GM12892 (cell line): ENCODE measurements at regions not wholly inside any gene's neighbourhood (a gene's known extent, or its start where the extent isn't known, plus 50 kb on each side); places are given as distances from the start of the nearest gene placed in this dataset.
"Not testable (repeated sequence)": the region's sequence is repeated elsewhere in the genome, so short reads cannot be mapped to it uniquely, and the experiment has no call there.

Experiments
- DNase-seq: peaks from one replicate; pipeline ENCODE4 v3.0.0; 2011; ENCODE audit not compliant: insufficient read length
- FAIRE-seq: peaks from 2 replicates; lab custom pipeline; 2011; peaks lifted over from hg19 to GRCh38; lab: Jason Lieb, UNC
- POLR2A ChIP-seq: IDR thresholded peaks from 2 replicates; pipeline ENCODE4 v1.6.1; 2011; ENCODE audit warnings: low read depth, low read length, control low read depth
- POLR2AphosphoS5 ChIP-seq: IDR thresholded peaks from 2 replicates; pipeline ENCODE4 v1.6.1; 2011; ENCODE audit warnings: low read depth, low read length, control low read depth
- TAF1 ChIP-seq: IDR thresholded peaks from 2 replicates; pipeline ENCODE4 v1.6.1; 2011; ENCODE audit warnings: low read depth, mild to moderate bottlenecking, control low read depth, low read length, borderline replicate concordance

DNA sequence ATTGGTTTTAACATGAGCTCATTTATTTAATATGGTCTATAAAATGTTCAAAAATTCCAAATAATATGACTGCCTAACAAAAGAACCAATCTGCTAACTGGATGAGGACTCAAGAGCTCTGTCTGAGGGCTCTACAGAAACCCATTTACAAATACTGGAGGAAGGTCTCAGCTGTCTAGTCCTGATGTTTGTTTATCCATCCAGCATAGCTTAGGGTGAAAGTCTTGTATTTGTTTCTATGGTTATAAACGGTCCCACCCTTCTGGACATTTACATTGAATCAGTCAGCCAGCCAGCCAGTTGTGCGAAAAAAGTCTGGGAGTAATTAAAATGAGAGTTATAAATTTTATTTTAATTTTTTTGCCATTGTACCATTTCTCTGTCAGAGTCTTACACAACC, 220.7 kb downstream of the BMP4 start:
- FAIRE-seq = no peak
- no peak for DNase-seq
- TF ChIP-seq POLR2AphosphoS5 = no peak

DNA sequence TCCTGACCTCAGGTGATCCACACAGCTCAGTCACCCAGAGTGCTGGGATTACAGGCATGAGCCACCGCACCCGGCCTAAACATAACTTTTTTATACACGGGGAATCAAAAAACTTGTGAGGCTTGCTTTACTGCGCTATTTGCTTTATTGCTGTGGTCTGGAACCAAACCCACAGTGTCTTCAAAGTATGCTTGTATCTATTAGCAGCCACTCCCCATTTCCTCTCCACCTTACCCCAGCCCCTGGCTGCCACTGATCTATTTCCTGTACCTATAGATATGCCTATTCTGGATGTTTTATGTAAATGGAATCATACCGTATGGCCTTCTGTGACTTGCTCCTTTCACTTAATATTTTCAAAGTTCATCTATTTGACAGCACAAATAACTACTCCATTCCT, 233.4 kb downstream of the BMP4 start:
- FAIRE-seq = no peak

DNA sequence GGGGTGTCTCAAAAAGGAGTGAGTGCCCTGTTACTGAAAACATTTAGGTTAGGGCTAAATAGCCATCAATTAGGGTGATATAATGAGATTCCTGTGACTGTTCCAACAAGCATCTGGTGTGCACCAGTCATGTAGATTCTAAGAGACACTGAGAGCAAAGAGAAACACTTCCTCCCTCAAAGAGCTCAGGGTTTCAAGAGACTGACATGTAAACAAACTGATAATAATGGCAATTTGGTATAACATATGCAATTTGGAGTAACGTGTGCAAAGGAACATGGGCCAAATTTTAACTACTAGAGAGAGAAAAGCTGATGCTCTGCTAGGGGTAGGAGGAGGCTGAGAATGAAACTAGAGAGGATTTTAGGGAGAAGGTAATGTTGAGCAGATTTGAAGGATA, 237.1 kb downstream of the BMP4 start:
- FAIRE-seq (no peak), DNase-seq (no peak)
- TF ChIP-seq POLR2AphosphoS5 (no peak), TAF1 (no peak), POLR2A (no peak)

More for the DNA sequence above, 233.4 kb downstream of the BMP4 start:
- DNase-seq = no peak
- TF ChIP-seq TAF1 = no peak
- TF ChIP-seq POLR2A = no peak
- no peak for TF ChIP-seq POLR2AphosphoS5

DNA sequence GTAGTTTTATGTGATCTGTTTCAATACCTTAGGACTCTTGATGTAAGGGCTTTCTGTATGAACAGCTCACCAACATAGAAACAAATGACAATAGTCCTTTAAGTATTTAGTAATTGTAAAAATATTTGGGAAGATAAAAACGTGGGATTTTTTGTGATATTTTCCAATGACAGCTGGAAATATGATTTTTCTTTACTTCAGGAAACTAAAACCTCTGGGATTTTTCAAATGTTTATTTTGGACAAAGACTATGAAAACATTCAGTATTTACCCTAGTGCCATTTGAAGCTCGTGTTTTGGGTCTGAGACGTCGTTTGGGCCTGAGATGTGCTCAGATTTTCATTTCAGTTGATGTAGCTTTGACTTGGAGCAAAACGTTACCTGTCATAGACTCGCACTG, 240.0 kb downstream of the BMP4 start:
- DNase-seq = no peak
- FAIRE-seq = no peak
- no peak for TF ChIP-seq POLR2A

DNA sequence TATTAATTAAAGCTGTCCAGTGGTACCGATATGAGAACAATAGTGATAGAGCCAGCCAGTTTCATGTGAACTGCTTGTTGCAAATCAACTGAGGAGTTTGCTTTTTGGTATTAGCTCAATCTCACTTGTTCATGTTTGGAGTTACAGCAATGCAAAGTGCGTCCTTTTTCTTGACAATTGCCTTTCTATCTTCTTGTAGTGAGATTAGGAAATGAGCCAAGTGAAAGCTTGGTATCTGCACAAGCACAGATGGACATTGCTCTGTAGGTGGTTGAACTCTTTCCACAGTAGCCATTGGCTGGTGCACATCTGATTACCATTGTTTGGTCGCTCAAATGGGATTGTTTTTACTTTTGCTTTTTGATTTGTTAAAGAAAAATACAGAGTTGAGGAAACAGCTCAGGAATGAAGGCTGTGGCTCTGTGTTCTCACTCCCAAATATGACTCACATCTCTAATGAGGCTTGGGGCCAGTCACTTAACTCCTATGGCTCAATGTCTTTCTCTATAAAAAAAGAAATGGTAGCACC, 241.4 kb downstream of the BMP4 start:
- TF ChIP-seq POLR2A (no peak), TAF1 (no peak), POLR2AphosphoS5 (no peak)
- no peak for FAIRE-seq

DNA sequence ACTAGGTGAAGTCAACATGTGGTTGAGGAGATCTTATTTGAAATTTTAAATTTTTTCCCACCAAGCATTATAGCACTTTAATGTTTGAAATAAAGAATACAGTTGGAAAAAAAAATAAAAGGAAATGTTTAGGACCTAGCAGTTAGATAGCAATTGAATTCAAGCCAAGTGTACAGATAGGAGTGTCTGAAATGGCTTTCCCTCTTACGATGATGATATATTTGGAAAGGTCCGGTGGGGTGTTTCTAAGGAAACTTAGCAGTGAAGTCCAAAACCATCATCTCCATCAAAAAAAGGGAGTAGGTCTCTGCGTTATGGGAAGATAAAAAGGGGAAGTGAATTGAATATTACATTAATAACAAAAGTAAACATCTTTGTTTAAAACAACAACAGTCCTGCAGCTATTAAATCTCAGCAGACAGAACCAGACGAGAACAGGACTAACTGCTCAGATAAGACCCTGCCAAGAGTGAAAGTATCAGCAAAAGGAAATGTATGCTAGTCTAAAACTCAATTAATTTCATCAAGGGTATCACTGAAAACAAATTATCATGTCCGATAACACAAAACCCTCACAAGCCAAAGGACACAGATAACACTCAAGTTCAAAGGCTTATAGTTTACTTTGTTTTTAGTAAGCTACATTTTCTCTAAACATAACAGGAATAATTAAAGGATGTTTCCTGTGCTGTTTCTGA, 242.0 kb downstream of the BMP4 start:
- FAIRE-seq (no peak), DNase-seq (no peak)
- TF ChIP-seq TAF1 = no peak
- no peak for TF ChIP-seq POLR2A
- TF ChIP-seq POLR2AphosphoS5 = no peak

More for the DNA sequence above, 241.4 kb downstream of the BMP4 start:
- no peak for DNase-seq

DNA sequence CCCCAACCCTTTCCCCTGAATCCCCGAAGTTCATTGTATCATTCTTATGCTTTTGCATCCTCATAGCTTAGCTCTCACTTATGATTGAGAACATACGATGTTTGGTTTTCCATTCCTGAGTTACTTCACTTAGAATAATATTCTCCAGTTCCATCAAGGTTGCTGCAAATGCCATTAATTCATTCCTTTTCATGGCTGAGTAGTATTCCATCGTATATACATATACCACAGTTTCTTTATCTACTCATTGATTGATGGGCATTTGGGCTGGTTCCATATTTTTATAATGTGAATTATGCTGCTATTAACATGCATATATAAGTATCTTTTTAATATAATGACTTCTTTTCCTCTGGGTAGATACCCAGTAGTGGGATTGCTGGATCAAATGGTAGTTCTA, 243.7 kb downstream of the BMP4 start:
- DNase-seq, FAIRE-seq: not testable (repeated sequence)

DNA sequence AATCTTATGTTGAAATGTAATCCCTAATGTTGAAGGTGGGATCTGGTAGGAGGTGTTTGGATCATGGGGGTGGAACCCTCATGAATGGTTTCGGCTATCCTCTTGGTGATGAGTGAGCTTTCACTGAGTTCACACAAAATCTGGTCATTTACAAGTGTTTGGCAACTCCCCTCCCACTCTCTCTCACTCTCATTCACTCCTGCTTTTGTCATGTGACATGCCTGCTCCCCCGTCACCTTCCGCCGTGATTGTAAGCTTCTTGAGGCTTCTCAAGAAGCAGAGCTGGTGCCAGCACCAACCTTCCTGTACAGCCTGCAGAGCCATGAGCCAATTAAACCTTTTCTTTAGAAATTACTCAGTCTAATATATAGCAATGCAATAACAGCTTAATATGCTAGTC, 245.4 kb downstream of the BMP4 start:
- no peak for TF ChIP-seq POLR2AphosphoS5
- TF ChIP-seq POLR2A = no peak
- TF ChIP-seq TAF1 = no peak
- FAIRE-seq (no peak), DNase-seq (no peak)

DNA sequence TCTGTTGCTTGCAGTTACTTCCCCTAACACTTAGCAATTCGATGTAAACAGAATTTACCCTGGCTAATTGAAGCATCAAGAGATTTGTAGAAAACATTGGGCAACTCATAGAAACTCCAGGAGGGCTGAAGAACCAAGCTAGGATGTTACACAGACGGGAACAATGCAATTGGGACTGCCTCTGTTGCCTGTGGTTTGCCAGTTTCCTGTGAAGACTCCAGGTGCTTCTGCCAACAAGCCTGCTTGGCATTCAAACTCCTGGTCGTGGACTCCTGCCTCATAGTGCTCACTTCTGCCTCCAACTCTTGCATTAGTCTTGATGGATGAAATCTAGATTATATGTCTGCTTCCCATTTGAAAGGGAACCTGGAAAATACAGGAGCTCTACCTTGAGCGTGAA, 246.0 kb downstream of the BMP4 start:
- FAIRE-seq = no peak
- TF ChIP-seq TAF1 (no peak), POLR2A (no peak), POLR2AphosphoS5 (no peak)

DNA sequence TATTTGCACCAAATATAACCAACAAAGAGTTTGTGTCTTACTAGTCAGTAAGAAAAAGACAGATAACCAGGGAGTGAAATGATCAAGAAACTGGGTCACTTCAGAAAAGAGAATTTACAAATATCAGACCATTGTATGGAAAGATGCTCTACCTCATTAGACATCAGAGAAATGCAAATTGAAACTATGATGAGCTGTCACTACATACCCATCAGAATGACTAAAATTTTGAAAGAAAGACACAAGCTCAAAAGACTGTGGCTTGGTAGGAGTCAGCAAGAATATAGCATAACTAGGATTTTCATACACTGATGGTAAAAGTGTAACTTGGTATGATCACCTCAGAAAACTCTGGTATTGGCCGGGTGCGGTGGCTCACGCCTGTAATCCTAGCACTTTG, 247.2 kb downstream of the BMP4 start:
- FAIRE-seq = no peak
- TF ChIP-seq POLR2AphosphoS5 = no peak
- TF ChIP-seq TAF1 = no peak
- no peak for TF ChIP-seq POLR2A
- DNase-seq = no peak

More for the DNA sequence above, 246.0 kb downstream of the BMP4 start:
- DNase-seq = no peak

DNA sequence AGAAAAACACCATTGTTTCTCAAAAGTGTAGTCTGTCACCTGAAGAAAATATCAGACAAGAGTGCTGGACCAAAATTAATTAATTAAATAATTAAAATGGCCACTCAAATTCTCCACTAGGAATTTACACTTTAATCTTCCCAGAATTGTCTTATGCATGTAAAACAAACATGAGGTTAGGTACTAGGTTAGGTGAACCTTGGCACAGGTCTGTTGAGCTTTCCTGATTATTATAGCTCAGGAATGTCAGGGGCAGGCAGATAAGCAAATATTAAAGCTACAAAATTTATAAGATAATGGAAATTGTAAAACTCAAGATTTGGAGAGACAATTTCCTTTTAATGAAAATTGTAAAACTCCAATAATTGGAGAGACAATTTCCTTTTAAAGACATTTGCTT, 253.2 kb downstream of the BMP4 start:
- FAIRE-seq (no peak), DNase-seq (no peak)
- TF ChIP-seq POLR2AphosphoS5 (no peak), POLR2A (no peak), TAF1 (no peak)

DNA sequence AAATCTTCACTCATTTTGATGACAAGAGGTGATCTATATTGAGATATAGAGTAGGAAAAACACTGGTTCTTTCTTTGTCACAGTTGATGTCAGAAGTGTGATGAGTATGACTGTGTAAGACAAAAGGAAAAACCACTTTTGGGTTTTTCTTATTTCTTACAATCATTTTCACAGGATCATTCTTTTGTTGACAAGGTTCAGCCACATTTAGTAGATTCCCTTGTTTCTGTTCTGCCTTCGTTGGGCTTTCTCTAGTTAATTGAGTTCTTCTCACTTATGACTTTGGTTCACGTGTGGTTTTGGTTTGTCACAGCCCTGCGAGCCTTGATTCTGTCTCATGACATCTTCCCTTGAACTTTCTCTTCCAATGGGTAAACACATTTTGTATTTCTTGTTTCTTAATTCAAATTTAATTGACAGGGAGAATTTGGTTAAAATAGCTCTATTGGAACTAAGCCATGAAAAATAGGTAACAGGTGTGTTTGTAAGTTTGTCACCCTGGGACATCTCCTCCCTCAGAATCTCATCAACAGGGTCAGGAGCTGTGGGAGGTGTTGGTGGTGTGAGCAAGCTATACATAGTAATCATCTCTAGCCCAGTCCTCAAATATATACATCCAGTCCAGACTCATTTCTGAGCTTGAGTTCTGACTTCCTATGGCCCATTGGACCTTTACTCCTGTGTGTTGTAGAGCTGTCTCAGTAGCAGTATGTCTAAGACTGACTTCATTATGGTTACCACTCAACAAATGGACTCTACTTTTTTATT, 255.3 kb downstream of the BMP4 start:
- DNase-seq = no peak
- peak; percentile 50 for FAIRE-seq
- TF ChIP-seq TAF1 (no peak), POLR2AphosphoS5 (no peak), POLR2A (no peak)

DNA sequence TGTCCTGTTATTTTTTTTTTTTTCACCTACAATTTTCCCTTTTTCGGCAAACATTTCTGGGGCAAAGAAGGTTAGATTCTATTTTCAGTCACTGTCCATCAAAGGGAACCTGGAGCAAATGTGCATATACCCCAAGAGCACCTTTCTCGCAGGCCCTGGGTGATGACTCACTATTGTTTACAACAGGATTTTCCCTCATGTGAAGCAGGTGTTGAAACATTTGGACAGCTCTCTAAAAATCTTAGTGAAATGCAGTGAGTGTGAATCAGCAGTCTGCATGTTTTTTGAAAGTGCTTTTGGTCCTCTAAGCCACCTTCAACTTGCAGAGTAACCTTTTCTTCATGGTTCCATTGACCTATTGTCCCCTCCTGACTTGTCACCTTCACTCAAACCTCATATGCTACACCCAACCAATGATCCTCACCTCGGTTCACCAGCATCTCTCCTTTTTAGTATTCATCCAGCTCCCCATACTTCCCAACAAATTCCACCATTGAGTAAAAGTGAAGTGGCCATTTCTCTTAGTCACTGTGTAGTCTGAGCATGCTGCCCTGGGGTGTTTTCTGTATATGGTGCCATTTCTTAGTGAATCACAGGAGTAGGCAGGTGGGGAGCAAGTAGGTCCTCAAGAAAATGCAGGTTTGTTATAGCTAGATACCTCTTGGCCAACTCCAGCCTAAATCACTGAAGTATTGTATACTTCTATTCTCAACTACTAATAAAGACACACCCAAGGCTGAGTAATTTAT, 260.2 kb downstream of the BMP4 start:
- FAIRE-seq (no peak), DNase-seq (no peak)
- no peak for TF ChIP-seq TAF1
- no peak for TF ChIP-seq POLR2AphosphoS5
- no peak for TF ChIP-seq POLR2A
